Neural progenitor cell (in vitro differentiated cells): ENCODE measurements at regions not wholly inside any gene's neighbourhood (a gene's known extent, or its start where the extent isn't known, plus 50 kb on each side); places are given as distances from the start of the nearest gene placed in this dataset.

Experiments used
- DNase-seq: peaks from one replicate; pipeline ENCODE4 v3.0.0-alpha.2; 2016; ENCODE audit warnings: low spot score
- H2AFZ ChIP-seq: fragments of 200-600 bp; sonication (generic); replicated peaks from 2 replicates; pipeline ENCODE4 v1.6.1; 2016; ENCODE audit warnings: antibody characterized with exemption
- H3F3A ChIP-seq: fragments of 200-600 bp; sonication (generic); 2 replicates; pipeline ENCODE4 v1.6.1; 2016; ENCODE audit warnings: antibody characterized with exemption, low read depth
- H3K27ac ChIP-seq: fragments of 200-600 bp; sonication (generic); 2 replicates; pipeline ENCODE4 v1.5.1; 2016; ENCODE audit warnings: mild to moderate bottlenecking
- H3K27me3 ChIP-seq: fragments of 200-600 bp; sonication (generic); 2 replicates; pipeline ENCODE4 v1.6.1; 2016; ENCODE audit warnings: mild to moderate bottlenecking, moderate library complexity
- H3K36me3 ChIP-seq: fragments of 200-600 bp; sonication (generic); 2 replicates; pipeline ENCODE4 v1.5.1; 2016
- H3K4me1 ChIP-seq: fragments of 200-600 bp; sonication (generic); 2 replicates; pipeline ENCODE4 v1.6.1; 2016; ENCODE audit warnings: mixed run types
- H3K4me2 ChIP-seq: fragments of 200-600 bp; sonication (generic); 2 replicates; pipeline ENCODE4 v1.6.1; 2016
- H3K4me3 ChIP-seq: fragments of 200-600 bp; sonication (generic); 2 replicates; pipeline ENCODE4 v1.5.1; 2016
- H3K79me2 ChIP-seq: fragments of 200-600 bp; sonication (generic); 2 replicates; pipeline ENCODE4 v1.6.1; 2016; ENCODE audit warnings: low read depth
- H3K9ac ChIP-seq: fragments of 200-600 bp; sonication (generic); 2 replicates; pipeline ENCODE4 v1.6.1; 2016
- H3K9me3 ChIP-seq: fragments of 200-600 bp; sonication (generic); 2 replicates; pipeline ENCODE4 v1.5.1; 2016; ENCODE audit warnings: low read depth
- H4K20me1 ChIP-seq: fragments of 200-600 bp; sonication (generic); 2 replicates; pipeline ENCODE4 v1.6.1; 2016; ENCODE audit warnings: low read depth
- H3K27ac Mint-ChIP-seq: 3 replicates; pipeline ENCODE4 v1.8.0; 2021; ENCODE audit warnings: mixed read lengths
- H3K27me3 Mint-ChIP-seq: 2 replicates; pipeline ENCODE4 v1.8.0; 2022; ENCODE audit warnings: low read depth, mild to moderate bottlenecking, inconsistent platforms, moderate library complexity, mixed read lengths; ENCODE audit not compliant: insufficient read depth
- H3K36me3 Mint-ChIP-seq: 3 replicates; pipeline ENCODE4 v1.8.0; 2021; ENCODE audit warnings: mixed read lengths
- H3K4me1 Mint-ChIP-seq: 3 replicates; pipeline ENCODE4 v1.8.0; 2021; ENCODE audit warnings: mixed read lengths
- H3K4me3 Mint-ChIP-seq: 3 replicates; pipeline ENCODE4 v1.8.0; 2021; ENCODE audit warnings: mild to moderate bottlenecking, moderate library complexity, mixed read lengths
- H3K9me3 Mint-ChIP-seq: 3 replicates; pipeline ENCODE4 v1.8.0; 2020; ENCODE audit warnings: mixed read lengths
- CTCF ChIP-seq: fragments of 200-600 bp; sonication (generic); IDR thresholded peaks from 2 replicates; pipeline ENCODE4 v1.5.1; 2017; ENCODE audit warnings: antibody characterized with exemption, mild to moderate bottlenecking
- EZH2 ChIP-seq: fragments of 200-600 bp; sonication (generic); IDR thresholded peaks from 2 replicates; pipeline ENCODE4 v1.6.1; 2017; ENCODE audit warnings: antibody characterized with exemption, mild to moderate bottlenecking, moderate library complexity
- EZH2phosphoT487 ChIP-seq: fragments of 200-600 bp; sonication (generic); IDR thresholded peaks from 2 replicates; pipeline ENCODE4 v1.6.1; 2017; ENCODE audit warnings: antibody characterized with exemption

GRCh38 chr12:72766517-72766916 lies 494.3 kb downstream of the TRHDE start:
- TF ChIP-seq EZH2 (no peak), EZH2phosphoT487 (no peak), CTCF (no peak)
- DNase-seq, result no peak
- Histone ChIP-seq H2AFZ (no peak overlapping the region), H3F3A (no peaks in the 10 kb centered on the region), H3K9me3 (no peaks in the 10 kb centered on the region), H3K36me3 (peaks cover 5% of the 10 kb centered on the region), H3K27me3 (no peaks in the 10 kb centered on the region), H3K27ac (no peak overlapping the region), H3K4me1 (no peaks in the 10 kb centered on the region), H3K9ac (no peak overlapping the region), H4K20me1 (no peaks in the 10 kb centered on the region), H3K4me2 (no peak overlapping the region), H3K4me3 (no peak overlapping the region), H3K79me2 (no peaks in the 10 kb centered on the region)
- Mint-ChIP-seq H3K27me3 (no peaks in the 10 kb centered on the region), H3K9me3 (peaks cover 9% of the 10 kb centered on the region), H3K36me3 (peaks cover 2% of the 10 kb centered on the region), H3K4me1 (no peaks in the 10 kb centered on the region), H3K4me3 (no peak overlapping the region), H3K27ac (no peak overlapping the region)

- no peak for DNase-seq
- Histone ChIP-seq H3K36me3 (no peaks in the 10 kb centered on the region), H3F3A (no peaks in the 10 kb centered on the region), H3K27me3 (no peaks in the 10 kb centered on the region), H3K4me2 (no peak overlapping the region), H3K79me2 (no peaks in the 10 kb centered on the region), H2AFZ (no peak overlapping the region), H3K9me3 (no peaks in the 10 kb centered on the region), H4K20me1 (no peaks in the 10 kb centered on the region), H3K27ac (no peak overlapping the region), H3K9ac (no peak overlapping the region), H3K4me3 (no peak overlapping the region), H3K4me1 (no peaks in the 10 kb centered on the region)
- H3K4me3 Mint-ChIP-seq, result no peak overlapping the region
- no peaks in the 10 kb centered on the region for H3K36me3 Mint-ChIP-seq
- no peaks in the 10 kb centered on the region for H3K27me3 Mint-ChIP-seq
- no peaks in the 10 kb centered on the region for H3K9me3 Mint-ChIP-seq
- TF ChIP-seq EZH2 (no peak), CTCF (no peak)
- no peak overlapping the region for H3K27ac Mint-ChIP-seq
- H3K4me1 Mint-ChIP-seq, result no peaks in the 10 kb centered on the region
Measured at GRCh38 chr12:72774023-72774422, 501.9 kb downstream of the TRHDE start.

GRCh38 chr12:72777806-72778205 lies 505.6 kb downstream of the TRHDE start:
- no peak overlapping the region for H3K4me2 ChIP-seq
- no peaks in the 10 kb centered on the region for H3K9me3 ChIP-seq
- H2AFZ ChIP-seq, result no peak overlapping the region
- H3K4me3 Mint-ChIP-seq, result no peak overlapping the region
- no peak overlapping the region for H3K9ac ChIP-seq
- no peaks in the 10 kb centered on the region for H3K4me1 ChIP-seq
- no peak overlapping the region for H3K27ac Mint-ChIP-seq
- TF ChIP-seq CTCF, result no peak
- TF ChIP-seq EZH2, result no peak
- TF ChIP-seq EZH2phosphoT487, result no peak
- H3F3A ChIP-seq, result no peaks in the 10 kb centered on the region
- no peak for DNase-seq
- no peaks in the 10 kb centered on the region for H4K20me1 ChIP-seq
- H3K9me3 Mint-ChIP-seq, result no peaks in the 10 kb centered on the region
- no peaks in the 10 kb centered on the region for H3K36me3 Mint-ChIP-seq
- H3K27me3 Mint-ChIP-seq, result no peaks in the 10 kb centered on the region
- no peak overlapping the region for H3K4me3 ChIP-seq
- no peaks in the 10 kb centered on the region for H3K36me3 ChIP-seq
- no peaks in the 10 kb centered on the region for H3K27me3 ChIP-seq
- H3K4me1 Mint-ChIP-seq, result no peaks in the 10 kb centered on the region
- no peak overlapping the region for H3K27ac ChIP-seq
- H3K79me2 ChIP-seq, result no peaks in the 10 kb centered on the region

DNA sequence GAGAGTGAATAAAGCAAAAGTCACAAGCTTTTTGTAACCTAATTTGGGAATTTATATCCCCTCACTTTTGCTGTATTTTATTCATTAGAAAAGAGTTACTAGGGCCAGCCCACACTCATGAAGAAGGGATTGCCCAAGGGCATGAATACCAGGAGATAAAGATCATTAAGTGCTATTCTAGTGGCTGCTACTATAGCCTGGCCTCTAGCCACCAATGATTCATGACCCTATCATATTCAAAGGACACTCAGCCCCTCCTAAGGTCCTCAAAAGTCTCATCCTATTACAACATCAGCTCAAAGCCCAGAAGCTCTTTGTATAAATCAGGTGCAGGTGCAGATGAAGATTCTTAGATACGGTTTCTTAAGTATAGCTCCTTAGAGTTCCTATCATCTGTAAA lies 518.1 kb downstream of the TRHDE start:
- no peak overlapping the region for H3K9ac ChIP-seq
- no peak overlapping the region for H3K4me3 ChIP-seq
- H3K79me2 ChIP-seq, result no peaks in the 10 kb centered on the region
- H3K36me3 ChIP-seq, result no peaks in the 10 kb centered on the region
- H3K9me3 ChIP-seq, result no peaks in the 10 kb centered on the region
- no peak overlapping the region for H3K4me3 Mint-ChIP-seq
- no peaks in the 10 kb centered on the region for H3K36me3 Mint-ChIP-seq
- no peak overlapping the region for H3K27ac ChIP-seq
- no peaks in the 10 kb centered on the region for H3K4me1 ChIP-seq
- H3K27me3 Mint-ChIP-seq, result no peaks in the 10 kb centered on the region
- no peak overlapping the region for H3K4me2 ChIP-seq
- no peaks in the 10 kb centered on the region for H3K4me1 Mint-ChIP-seq
- DNase-seq, result no peak
- H3K27me3 ChIP-seq, result no peaks in the 10 kb centered on the region
- H3F3A ChIP-seq, result no peaks in the 10 kb centered on the region
- no peak overlapping the region for H3K27ac Mint-ChIP-seq
- no peaks in the 10 kb centered on the region for H4K20me1 ChIP-seq
- TF ChIP-seq CTCF (no peak), EZH2phosphoT487 (no peak), EZH2 (no peak)
- peaks cover 7% of the 10 kb centered on the region for H3K9me3 Mint-ChIP-seq
- no peak overlapping the region for H2AFZ ChIP-seq
